Kidney epithelial cell (primary cell): ENCODE measurements at regions not wholly inside any gene's neighbourhood (a gene's known extent, or its start where the extent isn't known, plus 50 kb on each side); places are given as distances from the start of the nearest gene placed in this dataset.

Experiments
- DNase-seq: peaks from one replicate; pipeline ENCODE4 v3.0.0-alpha.2; 2010; ENCODE audit warnings: low read depth
- H3K27me3 ChIP-seq: 2 replicates; pipeline ENCODE4 v1.6.0; 2011; ENCODE audit warnings: low read length; ENCODE audit not compliant: control insufficient read depth, insufficient read depth
- H3K36me3 ChIP-seq: 2 replicates; pipeline ENCODE4 v1.5.1; 2011; ENCODE audit warnings: low read length; ENCODE audit not compliant: control insufficient read depth, insufficient read depth
- H3K4me3 ChIP-seq: 2 replicates; pipeline ENCODE4 v1.5.1; 2011; ENCODE audit warnings: low read depth, mild to moderate bottlenecking, control low read depth, low read length
- CTCF ChIP-seq: IDR thresholded peaks from 2 replicates; pipeline ENCODE4 v1.5.1; 2011; ENCODE audit warnings: mild to moderate bottlenecking, moderate library complexity, low read length, control low read depth, inconsistent platforms; ENCODE audit not compliant: insufficient read depth, poor library complexity, severe bottlenecking

DNA sequence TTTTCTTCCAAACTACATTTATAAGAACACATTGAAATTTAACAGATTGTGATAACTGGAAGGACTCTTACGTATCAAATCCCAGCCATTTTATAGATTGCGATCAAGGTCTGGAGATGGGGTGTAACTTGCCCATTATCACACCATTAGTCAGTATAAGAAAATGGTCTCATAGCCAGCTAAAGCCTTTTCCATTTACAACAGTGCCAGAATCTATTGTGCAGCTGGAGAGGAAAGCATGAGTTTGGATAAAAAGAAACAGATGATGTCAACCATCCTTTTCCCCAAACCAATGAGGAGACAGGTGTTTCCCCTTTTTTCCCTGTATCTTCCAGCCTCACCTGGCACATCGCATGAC, 658.8 kb downstream of the ACTL7B start:
- DNase-seq: no peak
- no peak for TF ChIP-seq CTCF
- Histone ChIP-seq H3K27me3 (no peaks in the 10 kb centered on the region), H3K4me3 (no peak overlapping the region), H3K36me3 (no peaks in the 10 kb centered on the region)

DNA sequence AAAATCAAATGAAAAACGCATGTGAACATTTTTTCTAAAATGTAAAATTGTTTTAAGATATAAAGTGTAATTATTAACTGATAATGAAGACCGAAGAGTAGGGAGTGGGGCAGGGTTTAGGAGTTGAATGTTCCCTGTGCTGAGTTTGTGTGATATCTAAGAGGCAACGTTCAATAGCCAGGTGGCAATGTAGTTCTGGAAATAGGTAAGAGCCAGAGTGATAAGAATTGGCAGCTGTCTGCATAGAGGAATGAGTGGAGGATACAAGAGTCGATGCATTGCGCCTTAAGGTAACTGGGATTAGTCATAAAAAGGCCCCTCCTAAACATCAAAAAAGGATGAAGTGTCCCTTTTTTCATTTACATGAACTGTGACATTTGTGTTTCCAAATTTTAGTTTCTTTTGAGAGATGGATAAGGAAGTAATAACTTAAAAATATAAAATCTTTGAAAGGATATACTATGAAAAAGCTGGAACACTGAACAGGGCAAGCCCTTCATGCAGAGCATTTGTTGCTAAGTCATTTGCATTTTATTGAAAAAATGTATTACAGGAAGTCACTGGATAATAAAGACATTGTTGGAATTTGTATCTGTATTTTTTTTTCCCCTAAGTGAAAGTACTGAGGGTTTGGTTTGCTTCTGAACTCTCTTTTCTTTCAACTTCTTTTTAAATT, 659.3 kb downstream of the ACTL7B start:
- no peak for TF ChIP-seq CTCF
- DNase-seq: no peak
- Histone ChIP-seq H3K36me3 (no peaks in the 10 kb centered on the region), H3K4me3 (no peak overlapping the region), H3K27me3 (no peaks in the 10 kb centered on the region)

GRCh38 chr9:108194154-108194553, 661.6 kb downstream of the ACTL7B start:
- Histone ChIP-seq H3K4me3 (no peak overlapping the region), H3K27me3 (no peaks in the 10 kb centered on the region), H3K36me3 (no peaks in the 10 kb centered on the region)
- no peak for DNase-seq
- no peak for TF ChIP-seq CTCF

- H3K4me3 ChIP-seq: no peak overlapping the region
- H3K27me3 ChIP-seq: no peaks in the 10 kb centered on the region
- H3K36me3 ChIP-seq: no peaks in the 10 kb centered on the region
- no peak for DNase-seq
- no peak for TF ChIP-seq CTCF
Measured at GRCh38 chr9:108193026-108193710, 662.6 kb downstream of the ACTL7B start.

DNA sequence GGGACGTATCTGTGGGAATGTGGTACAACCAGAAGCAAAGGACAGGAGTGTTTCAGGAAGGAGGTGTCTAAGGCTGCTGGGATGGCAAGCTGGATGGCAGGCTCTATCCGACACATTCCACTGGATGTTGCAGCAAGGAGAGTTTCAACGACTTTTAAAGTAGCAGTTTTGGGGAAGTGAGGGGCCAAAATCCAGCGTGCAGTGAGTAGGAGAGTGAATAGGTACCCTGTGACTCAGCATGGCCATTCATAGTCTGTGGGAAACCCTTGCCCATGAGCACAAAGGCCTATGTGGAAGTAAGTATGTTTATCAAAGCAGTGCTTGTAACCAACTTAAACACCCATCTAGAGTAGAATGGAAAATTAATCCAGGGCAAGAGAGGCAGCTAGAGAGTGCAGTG, 664.7 kb downstream of the ACTL7B start:
- no peak for TF ChIP-seq CTCF
- H3K4me3 ChIP-seq: no peak overlapping the region
- no peaks in the 10 kb centered on the region for H3K27me3 ChIP-seq
- no peaks in the 10 kb centered on the region for H3K36me3 ChIP-seq
- no peak for DNase-seq

GRCh38 chr9:108188976-108189375, 666.8 kb downstream of the ACTL7B start:
- no peak for TF ChIP-seq CTCF
- Histone ChIP-seq H3K27me3 (no peaks in the 10 kb centered on the region), H3K4me3 (no peak overlapping the region), H3K36me3 (no peaks in the 10 kb centered on the region)
- DNase-seq: no peak
